Keratinocyte (primary cell): ENCODE measurements at regions not wholly inside any gene's neighbourhood (a gene's known extent, or its start where the extent isn't known, plus 50 kb on each side); places are given as distances from the start of the nearest gene placed in this dataset.

Experiments
- DNase-seq: peaks from one replicate; pipeline ENCODE4 v3.0.0-alpha.2; 2011; ENCODE audit warnings: low read depth, missing footprints, low spot score
- FAIRE-seq: peaks from 2 replicates; lab custom pipeline; 2011; peaks lifted over from hg19 to GRCh38; lab: Jason Lieb, UNC
- H2AFZ ChIP-seq: 2 replicates; pipeline ENCODE4 v1.6.0; 2012; ENCODE audit warnings: low read length, control low read depth, inconsistent platforms; ENCODE audit not compliant: control insufficient read depth
- H3K27ac ChIP-seq: 2 replicates; pipeline ENCODE4 v1.5.1; 2011; ENCODE audit warnings: low read length; ENCODE audit not compliant: control insufficient read depth, insufficient read depth
- H3K27me3 ChIP-seq: 3 replicates; pipeline ENCODE4 v1.6.0; 2011; ENCODE audit warnings: low read length; ENCODE audit not compliant: control insufficient read depth, insufficient read depth; ENCODE audit errors: extremely low read depth
- H3K36me3 ChIP-seq, 2 experiments: 2 replicates in 1 of 2; 3 replicates in 1 of 2; pipeline ENCODE4 v1.5.1; 2011; ENCODE audit warnings: low read length in 2 of 2, mild to moderate bottlenecking in 1 of 2; ENCODE audit not compliant: control insufficient read depth in 2 of 2, insufficient read depth in 2 of 2; ENCODE audit errors: extremely low read depth in 1 of 2
- H3K4me1 ChIP-seq: 3 replicates; pipeline ENCODE4 v1.5.1; 2011; ENCODE audit warnings: low read length; ENCODE audit not compliant: control insufficient read depth, insufficient read depth; ENCODE audit errors: extremely low read depth
- H3K4me2 ChIP-seq: 3 replicates; pipeline ENCODE4 v1.6.0; 2011; ENCODE audit warnings: low read depth, low read length; ENCODE audit not compliant: control insufficient read depth, insufficient read depth; ENCODE audit errors: extremely low read depth
- H3K4me3 ChIP-seq, 3 experiments: fragments of 200-600 bp in 1 of 3; sonication (generic) in 1 of 3; 2 replicates in 2 of 3; 3 replicates in 1 of 3; pipeline ENCODE4 v1.5.1; 2011 to 2016; ENCODE audit warnings: low read length in 3 of 3, mild to moderate bottlenecking in 3 of 3, control low read depth in 2 of 3, inconsistent platforms in 1 of 3, low read depth in 1 of 3, mixed read lengths in 1 of 3, mixed run types in 1 of 3, moderate library complexity in 1 of 3; ENCODE audit not compliant: control insufficient read depth in 2 of 3, insufficient read depth in 2 of 3; ENCODE audit errors: extremely low read depth in 1 of 3
- H3K79me2 ChIP-seq: 2 replicates; pipeline ENCODE4 v1.6.0; 2012; ENCODE audit warnings: low read length; ENCODE audit not compliant: control insufficient read depth, insufficient read depth
- H3K9ac ChIP-seq: 3 replicates; pipeline ENCODE4 v1.6.0; 2011; ENCODE audit warnings: low read length; ENCODE audit not compliant: control insufficient read depth, insufficient read depth; ENCODE audit errors: extremely low read depth
- H3K9me1 ChIP-seq: 3 replicates; pipeline ENCODE4 v1.6.0; 2011; ENCODE audit warnings: low read length; ENCODE audit not compliant: control insufficient read depth, insufficient read depth; ENCODE audit errors: extremely low read depth
- H3K9me3 ChIP-seq: 2 replicates; pipeline ENCODE4 v1.5.1; 2012; ENCODE audit warnings: low read depth, low read length; ENCODE audit not compliant: control insufficient read depth
- H4K20me1 ChIP-seq: 3 replicates; pipeline ENCODE4 v1.6.0; 2011; ENCODE audit warnings: low read length; ENCODE audit not compliant: control insufficient read depth, insufficient read depth; ENCODE audit errors: extremely low read depth
- EZH2 ChIP-seq: IDR thresholded peaks from one replicate; pipeline ENCODE4 v1.6.1; 2012; ENCODE audit warnings: inconsistent platforms, mild to moderate bottlenecking, low read length, moderate library complexity
- dilution Hi-C: fragments of 300-500 bp; cut with MboI; formaldehyde crosslinking; loops from one replicate; pipeline ENCODE4 v1.7.0; 2020; ENCODE audit warnings: low sequenced_read_pairs; ENCODE audit not compliant: extremely low pct_ligation_motif_present
- TF ChIP-seq, protein P1 (sequence below), 3 experiments: IDR thresholded peaks in 1 of 3; conservative IDR thresholded peaks in 1 of 3; optimal IDR thresholded peaks in 1 of 3; 2 replicates in 2 of 3; 3 replicates in 1 of 3; pipeline versions ENCODE3 to v1.5.1; 2011; ENCODE audit warnings: low read length in 3 of 3, mild to moderate bottlenecking in 3 of 3, moderate library complexity in 2 of 3, control low read depth in 1 of 3, inconsistent platforms in 1 of 3; ENCODE audit not compliant: insufficient read depth in 2 of 3; ENCODE audit errors: extremely low read depth in 1 of 3

DNA sequence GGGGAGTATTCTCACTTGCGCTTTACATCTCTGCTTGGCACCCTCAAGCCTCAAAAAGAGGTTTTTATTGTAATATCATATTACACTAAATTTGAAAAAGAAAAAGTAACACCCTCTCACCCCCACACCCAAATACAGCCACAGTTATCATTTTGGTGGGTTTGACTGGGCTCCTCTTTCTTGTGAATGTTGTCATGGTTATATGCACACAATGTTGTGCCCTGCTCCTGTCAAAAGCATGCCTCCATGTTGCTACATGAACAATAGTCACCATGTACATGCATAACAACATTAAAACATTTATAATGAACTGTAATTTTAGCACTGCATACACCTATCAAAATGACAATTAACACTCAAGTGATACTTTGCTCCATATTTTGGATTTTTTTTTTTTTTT, 100.2 kb downstream of the BCL2L11 start:
- no peaks in the 10 kb centered on the region for H3K9me3 ChIP-seq
- TF ChIP-seq EZH2, result no peak
- TF ChIP-seq, protein P1, sequence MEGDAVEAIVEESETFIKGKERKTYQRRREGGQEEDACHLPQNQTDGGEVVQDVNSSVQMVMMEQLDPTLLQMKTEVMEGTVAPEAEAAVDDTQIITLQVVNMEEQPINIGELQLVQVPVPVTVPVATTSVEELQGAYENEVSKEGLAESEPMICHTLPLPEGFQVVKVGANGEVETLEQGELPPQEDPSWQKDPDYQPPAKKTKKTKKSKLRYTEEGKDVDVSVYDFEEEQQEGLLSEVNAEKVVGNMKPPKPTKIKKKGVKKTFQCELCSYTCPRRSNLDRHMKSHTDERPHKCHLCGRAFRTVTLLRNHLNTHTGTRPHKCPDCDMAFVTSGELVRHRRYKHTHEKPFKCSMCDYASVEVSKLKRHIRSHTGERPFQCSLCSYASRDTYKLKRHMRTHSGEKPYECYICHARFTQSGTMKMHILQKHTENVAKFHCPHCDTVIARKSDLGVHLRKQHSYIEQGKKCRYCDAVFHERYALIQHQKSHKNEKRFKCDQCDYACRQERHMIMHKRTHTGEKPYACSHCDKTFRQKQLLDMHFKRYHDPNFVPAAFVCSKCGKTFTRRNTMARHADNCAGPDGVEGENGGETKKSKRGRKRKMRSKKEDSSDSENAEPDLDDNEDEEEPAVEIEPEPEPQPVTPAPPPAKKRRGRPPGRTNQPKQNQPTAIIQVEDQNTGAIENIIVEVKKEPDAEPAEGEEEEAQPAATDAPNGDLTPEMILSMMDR (optimal IDR thresholded peaks at IDR 0.05 in 1 of 3, IDR thresholded peaks at IDR 0.05 in 1 of 3, conservative IDR thresholded peaks at IDR 0.05 in 1 of 3; ENCODE audit: extremely low read depth in 1 of 3, insufficient read depth in 2 of 3, low read length in 3 of 3), result no peak
- no peaks in the 10 kb centered on the region for H4K20me1 ChIP-seq
- no peak overlapping the region for H3K27ac ChIP-seq
- no peak overlapping the region for H3K4me3 ChIP-seq
- no peak overlapping the region for H2AFZ ChIP-seq
- no peaks in the 10 kb centered on the region for H3K36me3 ChIP-seq
- no peaks in the 10 kb centered on the region for H3K79me2 ChIP-seq
- dilution Hi-C loops, result no loop called here
- H3K4me2 ChIP-seq, result no peak overlapping the region
- H3K4me1 ChIP-seq, result peaks cover 4% of the 10 kb centered on the region
- no peaks in the 10 kb centered on the region for H3K27me3 ChIP-seq
- H3K9ac ChIP-seq, result no peak overlapping the region
- H3K9me1 ChIP-seq, result no peaks in the 10 kb centered on the region
- FAIRE-seq (no peak), DNase-seq (no peak)

DNA sequence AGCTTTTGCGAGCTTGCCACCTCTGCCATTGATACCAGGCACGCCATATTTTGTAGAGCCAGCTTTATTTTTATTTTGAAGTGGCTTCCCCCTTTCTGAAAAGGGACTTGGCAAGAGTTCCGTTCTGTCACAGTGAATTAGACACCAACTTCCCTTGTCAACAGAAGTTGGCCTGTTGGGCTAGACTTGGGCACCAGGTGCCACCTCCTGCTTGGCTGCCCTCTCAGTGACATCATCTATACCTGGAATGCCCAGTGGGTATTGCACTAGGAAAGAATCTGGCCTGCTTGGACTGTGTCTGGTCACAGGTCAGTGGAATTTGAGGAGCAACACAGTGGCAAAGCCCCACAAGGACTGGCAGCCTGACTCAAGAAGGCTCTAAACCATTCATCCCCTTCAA, 101.0 kb downstream of the BCL2L11 start:
- Histone ChIP-seq H4K20me1 (no peaks in the 10 kb centered on the region), H3K9ac (no peak overlapping the region), H3K9me1 (no peaks in the 10 kb centered on the region), H3K4me2 (no peak overlapping the region), H3K36me3 (no peaks in the 10 kb centered on the region), H3K27me3 (no peaks in the 10 kb centered on the region), H3K4me1 (peaks cover 10% of the 10 kb centered on the region), H3K9me3 (no peaks in the 10 kb centered on the region), H3K4me3 (no peak overlapping the region), H2AFZ (no peak overlapping the region), H3K27ac (no peak overlapping the region), H3K79me2 (no peaks in the 10 kb centered on the region)
- no peak for FAIRE-seq
- dilution Hi-C loops, result no loop called here
- no peak for DNase-seq
- TF ChIP-seq, protein P1 (optimal IDR thresholded peaks at IDR 0.05 in 1 of 3, IDR thresholded peaks at IDR 0.05 in 1 of 3, conservative IDR thresholded peaks at IDR 0.05 in 1 of 3; ENCODE audit: extremely low read depth in 1 of 3, insufficient read depth in 2 of 3, low read length in 3 of 3), result no peak
- no peak for TF ChIP-seq EZH2
